ENCODE measurements at regions not wholly inside any gene's neighbourhood (a gene's known extent, or its start where the extent isn't known, plus 50 kb on each side); places are given as distances from the start of the nearest gene placed in this dataset.

DNA sequence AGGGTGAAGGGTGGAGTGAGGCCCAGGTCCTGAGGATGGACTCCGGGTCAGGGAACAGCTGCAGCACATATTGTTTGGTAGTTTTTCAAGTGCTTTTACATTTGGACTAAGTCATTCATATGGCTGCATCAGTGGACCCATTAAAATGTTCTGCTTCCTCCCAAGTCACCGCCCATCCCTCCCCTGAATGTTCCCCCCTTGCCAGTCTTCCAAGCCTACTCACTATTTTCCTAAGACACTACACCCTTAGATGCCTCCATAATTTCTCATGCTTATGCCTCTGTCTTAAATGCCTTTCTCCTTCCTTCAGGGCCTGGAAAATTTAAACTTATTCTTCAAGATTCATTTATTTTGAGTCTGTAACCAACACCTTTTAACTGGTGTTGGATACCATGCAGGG is 86.6 kb upstream of the NR4A3 start:
- TF ChIP-seq, protein P1, sequence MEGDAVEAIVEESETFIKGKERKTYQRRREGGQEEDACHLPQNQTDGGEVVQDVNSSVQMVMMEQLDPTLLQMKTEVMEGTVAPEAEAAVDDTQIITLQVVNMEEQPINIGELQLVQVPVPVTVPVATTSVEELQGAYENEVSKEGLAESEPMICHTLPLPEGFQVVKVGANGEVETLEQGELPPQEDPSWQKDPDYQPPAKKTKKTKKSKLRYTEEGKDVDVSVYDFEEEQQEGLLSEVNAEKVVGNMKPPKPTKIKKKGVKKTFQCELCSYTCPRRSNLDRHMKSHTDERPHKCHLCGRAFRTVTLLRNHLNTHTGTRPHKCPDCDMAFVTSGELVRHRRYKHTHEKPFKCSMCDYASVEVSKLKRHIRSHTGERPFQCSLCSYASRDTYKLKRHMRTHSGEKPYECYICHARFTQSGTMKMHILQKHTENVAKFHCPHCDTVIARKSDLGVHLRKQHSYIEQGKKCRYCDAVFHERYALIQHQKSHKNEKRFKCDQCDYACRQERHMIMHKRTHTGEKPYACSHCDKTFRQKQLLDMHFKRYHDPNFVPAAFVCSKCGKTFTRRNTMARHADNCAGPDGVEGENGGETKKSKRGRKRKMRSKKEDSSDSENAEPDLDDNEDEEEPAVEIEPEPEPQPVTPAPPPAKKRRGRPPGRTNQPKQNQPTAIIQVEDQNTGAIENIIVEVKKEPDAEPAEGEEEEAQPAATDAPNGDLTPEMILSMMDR (IDR thresholded peaks at IDR 0.05; ENCODE audit: low read depth, low read length, missing control alignments), result no peak
- no peak for DNase-seq (ENCODE audit: low read depth)

GRCh38 chr9:99736291-99736690 is 85.4 kb upstream of the NR4A3 start:
- no peak for DNase-seq (ENCODE audit: low read depth)
- TF ChIP-seq, protein P1 (IDR thresholded peaks at IDR 0.05; ENCODE audit: low read depth, low read length, missing control alignments), result no peak
- no peak overlapping the region for H3K4me3 ChIP-seq (ENCODE audit: low read depth, low read length)

More for the DNA sequence above, 86.6 kb upstream of the NR4A3 start:
- H3K4me3 ChIP-seq (ENCODE audit: low read depth, low read length), result no peak overlapping the region

GRCh38 chr9:99737649-99738048 is 84.0 kb upstream of the NR4A3 start:
- no peak overlapping the region for H3K4me3 ChIP-seq (ENCODE audit: low read depth, low read length)
- DNase-seq (ENCODE audit: low read depth), result no peak
- TF ChIP-seq, protein P1 (IDR thresholded peaks at IDR 0.05; ENCODE audit: low read depth, low read length, missing control alignments), result no peak

- no peak overlapping the region for H3K4me3 ChIP-seq (ENCODE audit: low read depth, low read length)
- no peak for DNase-seq (ENCODE audit: low read depth)
- TF ChIP-seq, protein P1 (IDR thresholded peaks at IDR 0.05; ENCODE audit: low read depth, low read length, missing control alignments), result no peak
Measured at GRCh38 chr9:99743006-99743405, 78.7 kb upstream of the NR4A3 start.

GRCh38 chr9:99743455-99743854 is 78.2 kb upstream of the NR4A3 start:
- H3K4me3 ChIP-seq (ENCODE audit: low read depth, low read length), result no peak overlapping the region
- TF ChIP-seq, protein P1 (IDR thresholded peaks at IDR 0.05; ENCODE audit: low read depth, low read length, missing control alignments), result no peak
- no peak for DNase-seq (ENCODE audit: low read depth)

DNA sequence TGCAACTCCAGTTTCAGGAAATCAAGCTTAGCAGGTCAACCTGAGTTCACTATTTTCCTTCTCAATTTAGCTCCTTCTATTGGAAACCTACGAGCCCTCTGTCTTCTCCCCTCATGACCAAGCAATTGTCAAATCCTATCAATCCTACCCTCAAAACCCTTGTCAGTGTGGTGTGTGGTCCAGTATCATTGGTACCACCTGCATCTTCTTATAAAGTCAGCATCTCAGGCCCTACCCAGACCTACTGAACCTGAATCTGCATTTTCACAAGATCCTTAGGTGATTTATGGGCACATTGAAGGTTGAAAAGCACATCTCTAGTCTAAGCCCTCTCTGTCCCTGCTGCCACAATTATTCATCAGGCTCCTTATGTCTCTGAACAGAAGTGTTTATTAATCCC is 77.6 kb upstream of the NR4A3 start:
- TF ChIP-seq, protein P1 (IDR thresholded peaks at IDR 0.05; ENCODE audit: low read depth, low read length, missing control alignments), result no peak
- no peak for DNase-seq (ENCODE audit: low read depth)
- no peak overlapping the region for H3K4me3 ChIP-seq (ENCODE audit: low read depth, low read length)

DNA sequence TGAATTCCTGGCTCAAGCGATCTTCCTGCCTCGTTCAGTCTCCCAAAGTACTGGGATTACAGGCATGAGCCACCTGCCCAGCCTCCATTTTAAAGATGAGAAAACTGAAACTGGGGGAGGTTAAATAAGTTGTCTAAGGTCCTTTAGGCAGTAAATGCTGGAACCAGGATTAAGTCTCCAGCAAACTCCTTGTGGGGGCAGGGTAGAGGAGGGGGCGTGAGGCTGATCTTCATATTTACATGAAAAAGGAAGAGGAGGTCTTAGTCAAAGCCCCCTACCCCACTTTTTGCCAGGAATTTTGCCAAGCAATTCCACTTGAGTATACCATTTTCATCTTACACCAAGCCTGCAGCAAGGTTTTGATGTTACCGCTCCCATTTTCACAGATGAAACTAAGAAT is 76.6 kb upstream of the NR4A3 start:
- TF ChIP-seq, protein P1 (IDR thresholded peaks at IDR 0.05; ENCODE audit: low read depth, low read length, missing control alignments), result no peak
- no peak overlapping the region for H3K4me3 ChIP-seq (ENCODE audit: low read depth, low read length)
- no peak for DNase-seq (ENCODE audit: low read depth)
